HG03571 (cell line): ENCODE measurements at regions not wholly inside any gene's neighbourhood (a gene's known extent, or its start where the extent isn't known, plus 50 kb on each side); places are given as distances from the start of the nearest gene placed in this dataset.

Experiments
- ATAC-seq: cut with Tn5 transposase; IDR thresholded peaks from one replicate; pipeline ENCODE4 v1.9.1; 2021; ENCODE audit not compliant: unreplicated experiment

GRCh38 chr11:116644201-116644940 is 128.4 kb downstream of the BUD13 start:
- no peak for ATAC-seq

- no peak for ATAC-seq
Observed at GRCh38 chr11:116643521-116643920, 129.3 kb downstream of the BUD13 start.

- ATAC-seq, result no peak
Observed at GRCh38 chr11:116642902-116643301, 129.9 kb downstream of the BUD13 start.

GRCh38 chr11:116642481-116642880 is 130.3 kb downstream of the BUD13 start:
- no peak for ATAC-seq

GRCh38 chr11:116641561-116642045 is 131.2 kb downstream of the BUD13 start:
- no peak for ATAC-seq

GRCh38 chr11:116640641-116641402 is 132.0 kb downstream of the BUD13 start:
- no peak for ATAC-seq

GRCh38 chr11:116638463-116638862 is 134.3 kb downstream of the BUD13 start:
- ATAC-seq, result no peak

GRCh38 chr11:116637766-116638165 is 135.0 kb downstream of the BUD13 start:
- ATAC-seq, result no peak

GRCh38 chr11:116636341-116636929 is 136.4 kb downstream of the BUD13 start:
- no peak for ATAC-seq

- ATAC-seq, result no peak
Observed at GRCh38 chr11:116631201-116631600, 141.6 kb downstream of the BUD13 start.

GRCh38 chr11:116618461-116618860 is 154.3 kb downstream of the BUD13 start:
- ATAC-seq, result no peak

- no peak for ATAC-seq
Observed at GRCh38 chr11:116615211-116615865, 157.4 kb downstream of the BUD13 start.

GRCh38 chr11:116614306-116615210 is 158.2 kb downstream of the BUD13 start:
- ATAC-seq, result no peak

- ATAC-seq, result no peak
Observed at GRCh38 chr11:116613206-116613875, 159.4 kb downstream of the BUD13 start.

- no peak for ATAC-seq
Observed at GRCh38 chr11:116611998-116612620, 160.7 kb downstream of the BUD13 start.

- ATAC-seq, result no peak
Observed at GRCh38 chr11:116610190-116610589, 162.6 kb downstream of the BUD13 start.

GRCh38 chr11:116607027-116607426 is 165.8 kb downstream of the BUD13 start:
- ATAC-seq, result no peak

GRCh38 chr11:116605543-116606459 is 167.0 kb downstream of the BUD13 start:
- no peak for ATAC-seq
